WTC11 (cell line): ENCODE measurements at regions not wholly inside any gene's neighbourhood (a gene's known extent, or its start where the extent isn't known, plus 50 kb on each side); places are given as distances from the start of the nearest gene placed in this dataset.

ENCODE experiments used
- ATAC-seq: fragments of 200-7000 bp; cut with Tn5 transposase; 2 replicates; pipeline ENCODE4 v1.10.0; 2021; ENCODE audit warnings: mild to moderate bottlenecking, moderate library complexity
- CTCF ChIA-PET: fragments of 300-600 bp; sonication (Branson Sonifier 250); formaldehyde crosslinking; loops from one replicate; lab custom pipeline; 2021; ENCODE audit warnings: antibody characterized with exemption; lab: Charles Lee
- POLR2A ChIA-PET: fragments of 350-600 bp; sonication (Branson Sonifier 250); formaldehyde crosslinking; loops from one replicate; lab custom pipeline; 2021; ENCODE audit warnings: antibody characterized with exemption; lab: Charles Lee
- DNase-seq: peaks from one replicate; pipeline ENCODE4 v3.0.0; 2021; ENCODE audit warnings: low spot score
- H3K27ac Mint-ChIP-seq: 2 replicates; pipeline ENCODE4 v1.8.0; 2021; ENCODE audit warnings: mixed read lengths
- H3K27me3 Mint-ChIP-seq: 2 replicates; pipeline ENCODE4 v1.8.0; 2021; ENCODE audit warnings: low read depth, mild to moderate bottlenecking, moderate library complexity, mixed read lengths
- H3K36me3 Mint-ChIP-seq: 2 replicates; pipeline ENCODE4 v1.8.0; 2021; ENCODE audit warnings: mixed read lengths
- H3K4me1 Mint-ChIP-seq: 2 replicates; pipeline ENCODE4 v1.8.0; 2022; ENCODE audit warnings: mixed read lengths
- H3K4me3 Mint-ChIP-seq: 2 replicates; pipeline ENCODE4 v1.8.0; 2021; ENCODE audit warnings: mild to moderate bottlenecking, moderate library complexity, mixed read lengths
- H3K9me3 Mint-ChIP-seq: 2 replicates; pipeline ENCODE4 v1.8.0; 2021; ENCODE audit warnings: mixed read lengths
- AFF4 ChIP-seq: sonication (generic); formaldehyde crosslinking; IDR thresholded peaks from 2 replicates; pipeline ENCODE4 v1.8.1; 2023; ENCODE audit warnings: mild to moderate bottlenecking, missing genetic modification reagents, borderline replicate concordance
- CDX4 ChIP-seq: fragments of 250-450 bp; sonication (Bioruptor Pico); IDR thresholded peaks from 2 replicates; pipeline ENCODE4 v1.9.0; 2021; ENCODE audit warnings: moderate library complexity, mild to moderate bottlenecking, inconsistent platforms, borderline replicate concordance
- CREM ChIP-seq: sonication (generic); formaldehyde crosslinking; IDR thresholded peaks from 2 replicates; pipeline ENCODE4 v1.8.1; 2022; ENCODE audit warnings: mild to moderate bottlenecking, missing genetic modification reagents, moderate library complexity
- CTCF ChIP-seq: fragments of 200-600 bp; IDR thresholded peaks from 2 replicates; pipeline ENCODE4 v1.8.0; 2022; ENCODE audit warnings: antibody characterized with exemption
- GTF2I ChIP-seq: fragments of 250-450 bp; sonication (Bioruptor Pico); conservative IDR thresholded peaks from 2 replicates; pipeline ENCODE4 v1.4.0; 2021; ENCODE audit warnings: mild to moderate bottlenecking
- JAZF1 ChIP-seq: fragments of 250-450 bp; sonication (Bioruptor Pico); IDR thresholded peaks from 2 replicates; pipeline ENCODE4 v1.9.0; 2021; ENCODE audit warnings: moderate library complexity, mild to moderate bottlenecking, inconsistent platforms
- NR1H2 ChIP-seq: sonication (generic); formaldehyde crosslinking; IDR thresholded peaks from 2 replicates; pipeline ENCODE4 v1.9.0; 2021; ENCODE audit warnings: mild to moderate bottlenecking, moderate library complexity, missing genetic modification reagents
- OVOL2 ChIP-seq: fragments of 250-450 bp; sonication (Bioruptor Pico); IDR thresholded peaks from 2 replicates; pipeline ENCODE4 v1.9.0; 2021; ENCODE audit warnings: mild to moderate bottlenecking, borderline replicate concordance
- PRDM15 ChIP-seq: sonication (generic); formaldehyde crosslinking; IDR thresholded peaks from 2 replicates; pipeline ENCODE4 v1.8.0; 2022; ENCODE audit warnings: missing genetic modification reagents
- SP1 ChIP-seq: sonication (generic); formaldehyde crosslinking; conservative IDR thresholded peaks from 2 replicates; pipeline ENCODE4 v1.8.1; 2022; ENCODE audit warnings: missing genetic modification reagents
- TP53 ChIP-seq: sonication (generic); formaldehyde crosslinking; IDR thresholded peaks from 2 replicates; pipeline ENCODE4 v1.8.1; 2023; ENCODE audit warnings: mild to moderate bottlenecking, missing genetic modification reagents
- ZNF416 ChIP-seq: fragments of 250-450 bp; sonication (Bioruptor Pico); IDR thresholded peaks from 2 replicates; pipeline ENCODE4 v1.9.0; 2021; ENCODE audit warnings: mild to moderate bottlenecking, inconsistent platforms
- ZNF423 ChIP-seq: fragments of 250-450 bp; sonication (Bioruptor Pico); IDR thresholded peaks from 2 replicates; pipeline ENCODE4 v2.1.2; 2022; ENCODE audit warnings: mild to moderate bottlenecking, moderate library complexity
- ZNF512 ChIP-seq: sonication (generic); formaldehyde crosslinking; IDR thresholded peaks from 2 replicates; pipeline ENCODE4 v1.8.1; 2022; ENCODE audit warnings: missing genetic modification reagents, borderline replicate concordance
- ZNF671 ChIP-seq: fragments of 250-450 bp; sonication (Bioruptor Pico); IDR thresholded peaks from 2 replicates; pipeline ENCODE4 v1.8.0; 2021; ENCODE audit warnings: mild to moderate bottlenecking

- ChIA-PET CTCF (no interaction called here), POLR2A (no interaction called here)
- TF ChIP-seq ZNF416 (CRISPR knock-in tag) = no peak
- TF ChIP-seq AFF4 (CRISPR knock-in tag) = no peak
- no peak for TF ChIP-seq JAZF1 (CRISPR knock-in tag)
- no peak for TF ChIP-seq ZNF423 (CRISPR knock-in tag)
- no peak for TF ChIP-seq NR1H2 (CRISPR knock-in tag)
- no peak for TF ChIP-seq OVOL2 (CRISPR knock-in tag)
- TF ChIP-seq ZNF671 (CRISPR knock-in tag) = no peak
- TF ChIP-seq CREM (CRISPR knock-in tag) = no peak
- no peak for TF ChIP-seq PRDM15
- TF ChIP-seq CTCF = no peak
- TF ChIP-seq GTF2I (CRISPR knock-in tag) = no peak
- TF ChIP-seq TP53 = no peak
- TF ChIP-seq SP1 = no peak
- TF ChIP-seq CDX4 = no peak
- no peak for TF ChIP-seq ZNF512 (CRISPR knock-in tag)
- ATAC-seq = no peak
- H3K36me3 Mint-ChIP-seq = peaks cover 19% of the 10 kb centered on the region
- H3K4me1 Mint-ChIP-seq = no peaks in the 10 kb centered on the region; the same call in 1 of the 2 replicates
- H3K27ac Mint-ChIP-seq = no peak overlapping the region
- peaks cover 22% of the 10 kb centered on the region for H3K9me3 Mint-ChIP-seq
- H3K27me3 Mint-ChIP-seq = peaks cover 17% of the 10 kb centered on the region
- DNase-seq = no peak
- no peak overlapping the region for H3K4me3 Mint-ChIP-seq
Observed at GRCh38 chr10:93171837-93172236, 98.1 kb downstream of the CYP26A1 start.
